ENCODE measurements at regions not wholly inside any gene's neighbourhood (a gene's known extent, or its start where the extent isn't known, plus 50 kb on each side); places are given as distances from the start of the nearest gene placed in this dataset.

- TF ChIP-seq, protein P1, sequence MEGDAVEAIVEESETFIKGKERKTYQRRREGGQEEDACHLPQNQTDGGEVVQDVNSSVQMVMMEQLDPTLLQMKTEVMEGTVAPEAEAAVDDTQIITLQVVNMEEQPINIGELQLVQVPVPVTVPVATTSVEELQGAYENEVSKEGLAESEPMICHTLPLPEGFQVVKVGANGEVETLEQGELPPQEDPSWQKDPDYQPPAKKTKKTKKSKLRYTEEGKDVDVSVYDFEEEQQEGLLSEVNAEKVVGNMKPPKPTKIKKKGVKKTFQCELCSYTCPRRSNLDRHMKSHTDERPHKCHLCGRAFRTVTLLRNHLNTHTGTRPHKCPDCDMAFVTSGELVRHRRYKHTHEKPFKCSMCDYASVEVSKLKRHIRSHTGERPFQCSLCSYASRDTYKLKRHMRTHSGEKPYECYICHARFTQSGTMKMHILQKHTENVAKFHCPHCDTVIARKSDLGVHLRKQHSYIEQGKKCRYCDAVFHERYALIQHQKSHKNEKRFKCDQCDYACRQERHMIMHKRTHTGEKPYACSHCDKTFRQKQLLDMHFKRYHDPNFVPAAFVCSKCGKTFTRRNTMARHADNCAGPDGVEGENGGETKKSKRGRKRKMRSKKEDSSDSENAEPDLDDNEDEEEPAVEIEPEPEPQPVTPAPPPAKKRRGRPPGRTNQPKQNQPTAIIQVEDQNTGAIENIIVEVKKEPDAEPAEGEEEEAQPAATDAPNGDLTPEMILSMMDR (IDR thresholded peaks at IDR 0.05; ENCODE audit: poor library complexity), result no peak
- TF ChIP-seq EZH2 (IDR thresholded peaks at IDR 0.05; ENCODE audit: borderline replicate concordance), result no peak
- no peak for TF ChIP-seq EZH2phosphoT487 (IDR thresholded peaks at IDR 0.05; ENCODE audit: low read depth, severe bottlenecking, unreplicated experiment)
Observed at GRCh38 chr10:118214776-118215175, 127.3 kb downstream of the FAM204A start.
